ENCODE measurements at regions not wholly inside any gene's neighbourhood (a gene's known extent, or its start where the extent isn't known, plus 50 kb on each side); places are given as distances from the start of the nearest gene placed in this dataset.

DNA sequence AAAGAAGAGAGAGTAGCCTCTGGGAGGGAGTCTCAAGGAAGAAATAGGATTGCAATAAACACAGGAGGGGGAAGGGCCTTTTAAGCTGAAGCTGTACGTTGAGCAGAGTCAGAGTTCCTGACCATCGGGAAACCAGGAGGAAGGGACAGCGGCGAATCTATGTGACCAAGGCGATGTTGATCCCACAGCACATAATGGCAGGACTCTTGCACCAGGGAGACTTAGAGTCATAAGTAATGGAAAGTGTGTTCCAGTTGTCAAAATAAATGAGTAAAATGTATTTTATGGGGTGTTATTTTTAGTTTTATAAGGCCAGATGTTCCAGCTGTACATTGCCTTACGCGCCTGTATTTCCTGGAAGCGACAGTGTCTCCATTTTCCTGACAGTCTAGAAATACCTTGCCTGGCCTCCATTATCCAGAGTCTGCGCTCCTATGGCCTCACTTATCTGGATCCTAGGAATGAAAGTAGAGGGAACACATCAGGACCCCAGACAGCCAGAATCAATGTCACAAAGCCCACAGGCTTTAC, 152.8 kb upstream of the COPS8 start:
- DNase-seq (no peak), ATAC-seq (no peak)
- TF ChIP-seq CTCF (IDR thresholded peaks at IDR 0.05), result no peak
- TF ChIP-seq POLR2A (IDR thresholded peaks at IDR 0.05), result no peak
- Histone ChIP-seq H3K27ac (no peak overlapping the region), H3K36me3 (replicated peaks in 1 of 2; ENCODE audit: insufficient read depth in 1 of 2, low read depth in 2 of 2) (no peaks in the 10 kb centered on the region), H3K4me1 (no peaks in the 10 kb centered on the region), H3K27me3 (no peaks in the 10 kb centered on the region), H3K9me3 (no peaks in the 10 kb centered on the region), H3K4me3 (no peak overlapping the region)
- intact Hi-C loops (cut with DNase I), result no loop called here
- 94 to 95% methylated on average over 9 of the region's 9 CpGs for WGBS, 2 donors

DNA sequence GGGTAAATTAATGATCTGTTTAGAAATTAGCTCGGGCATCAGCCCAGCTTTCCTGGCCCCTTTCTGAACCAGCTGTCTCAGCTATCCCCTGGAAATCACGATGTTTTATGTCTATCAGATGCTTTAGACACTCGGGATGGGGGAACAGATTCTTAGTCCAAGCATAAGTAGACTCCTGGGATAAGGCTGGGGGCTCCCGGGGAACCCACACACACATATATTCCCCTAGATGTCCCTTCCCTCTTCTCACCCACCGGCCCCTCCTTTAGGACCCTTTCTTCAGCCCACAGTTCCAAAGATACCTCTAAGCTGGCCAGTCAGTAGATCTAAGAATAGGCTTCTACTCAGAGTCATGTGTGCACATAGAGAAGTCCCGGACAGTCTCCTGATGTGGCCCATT, 151.5 kb upstream of the COPS8 start:
- H3K4me1 ChIP-seq, result no peaks in the 10 kb centered on the region
- DNase-seq (no peak), ATAC-seq (no peak)
- TF ChIP-seq POLR2A (IDR thresholded peaks at IDR 0.05) (no peak), CTCF (IDR thresholded peaks at IDR 0.05) (no peak)
- 79 to 80% methylated on average over 6 of the region's 6 CpGs for WGBS, 2 donors
- no peak overlapping the region for H3K4me3 ChIP-seq
- H3K36me3 ChIP-seq (replicated peaks in 1 of 2; ENCODE audit: insufficient read depth in 1 of 2, low read depth in 2 of 2), result no peaks in the 10 kb centered on the region
- no peaks in the 10 kb centered on the region for H3K9me3 ChIP-seq
- no peaks in the 10 kb centered on the region for H3K27me3 ChIP-seq
- H3K27ac ChIP-seq, result no peak overlapping the region
- intact Hi-C loops (cut with DNase I), result no loop called here

- ATAC-seq, result no peak
- Histone ChIP-seq H3K27ac (no peak overlapping the region), H3K9me3 (no peaks in the 10 kb centered on the region), H3K4me1 (no peaks in the 10 kb centered on the region), H3K27me3 (no peaks in the 10 kb centered on the region), H3K36me3 (replicated peaks in 1 of 2; ENCODE audit: insufficient read depth in 1 of 2, low read depth in 2 of 2) (no peaks in the 10 kb centered on the region), H3K4me3 (no peak overlapping the region)
- intact Hi-C loops (cut with DNase I), result no loop called here
- 90 to 91% methylated on average over 3 of the region's 3 CpGs for WGBS, 2 donors
- DNase-seq, result no peak
- TF ChIP-seq POLR2A (IDR thresholded peaks at IDR 0.05) (no peak), CTCF (IDR thresholded peaks at IDR 0.05) (no peak)
These were observed 151.0 kb upstream of the COPS8 start for GRCh38 chr2:236934656-236935055.

GRCh38 chr2:236935083-236935482, 150.6 kb upstream of the COPS8 start:
- no peaks in the 10 kb centered on the region for H3K36me3 ChIP-seq (replicated peaks in 1 of 2; ENCODE audit: insufficient read depth in 1 of 2, low read depth in 2 of 2)
- TF ChIP-seq POLR2A (IDR thresholded peaks at IDR 0.05), result no peak
- no peak for TF ChIP-seq CTCF (IDR thresholded peaks at IDR 0.05)
- no peaks in the 10 kb centered on the region for H3K27me3 ChIP-seq
- H3K9me3 ChIP-seq, result no peaks in the 10 kb centered on the region
- H3K27ac ChIP-seq, result no peak overlapping the region
- DNase-seq (no peak), ATAC-seq (no peak)
- intact Hi-C loops (cut with DNase I), result no loop called here
- H3K4me1 ChIP-seq, result no peaks in the 10 kb centered on the region
- WGBS, 2 donors, result 86 to 90% methylated on average over 5 of the region's 5 CpGs
- H3K4me3 ChIP-seq, result no peak overlapping the region

DNA sequence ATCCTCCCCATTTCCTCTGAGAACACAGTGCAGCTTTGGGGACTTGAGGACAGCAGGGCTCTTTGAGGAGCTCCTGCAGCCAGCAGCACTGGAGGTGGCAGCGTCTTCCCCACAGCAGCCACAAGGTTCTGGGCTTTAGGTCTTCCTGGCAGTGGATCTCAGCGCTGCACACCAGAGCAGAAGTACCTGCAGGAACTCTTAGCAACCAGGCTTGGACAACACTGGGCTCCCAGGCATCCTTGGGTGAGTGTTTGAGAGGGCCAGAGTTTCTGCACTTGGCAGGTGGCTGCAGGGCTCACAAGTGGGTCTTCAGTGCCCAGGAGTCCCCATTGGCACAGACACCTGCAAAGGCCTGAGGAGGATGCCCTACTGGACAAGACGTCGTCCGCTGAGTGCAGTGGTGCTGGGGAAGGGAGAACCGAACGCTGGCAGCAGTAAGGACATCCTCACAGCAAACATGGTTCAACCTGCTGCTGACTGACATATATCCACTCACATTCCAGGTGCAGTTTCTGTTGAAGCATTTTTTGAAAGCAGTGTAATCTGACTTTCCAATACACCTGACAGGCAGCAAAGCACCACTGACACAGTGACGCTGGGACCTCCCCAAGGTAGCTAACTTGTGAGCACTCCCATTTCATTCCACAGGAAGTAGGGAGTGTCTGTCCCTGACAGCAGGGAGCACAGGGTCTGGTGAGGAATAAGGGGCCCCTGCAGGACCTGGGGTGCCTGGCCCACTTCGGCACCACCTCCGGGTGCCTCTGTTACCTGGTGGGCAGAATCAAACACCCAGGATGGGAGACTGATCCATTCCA, 149.9 kb upstream of the COPS8 start:
- H3K4me1 ChIP-seq, result no peaks in the 10 kb centered on the region
- H3K36me3 ChIP-seq (replicated peaks in 1 of 2; ENCODE audit: insufficient read depth in 1 of 2, low read depth in 2 of 2), result no peaks in the 10 kb centered on the region
- 82 to 85% methylated on average over 10 of the region's 10 CpGs for WGBS, 2 donors
- no peaks in the 10 kb centered on the region for H3K27me3 ChIP-seq
- TF ChIP-seq POLR2A (IDR thresholded peaks at IDR 0.05) (no peak), CTCF (IDR thresholded peaks at IDR 0.05) (no peak)
- DNase-seq, result no peak
- no peak for ATAC-seq
- intact Hi-C loops (cut with DNase I), result no loop called here
- no peak overlapping the region for H3K27ac ChIP-seq
- no peaks in the 10 kb centered on the region for H3K9me3 ChIP-seq
- H3K4me3 ChIP-seq, result no peak overlapping the region

Data from body of pancreas (tissue), 4 donors.